Sigmoid colon (tissue), 6 donors: ENCODE measurements at regions not wholly inside any gene's neighbourhood (a gene's known extent, or its start where the extent isn't known, plus 50 kb on each side); places are given as distances from the start of the nearest gene placed in this dataset.
"Not testable (repeated sequence)": the region's sequence is repeated elsewhere in the genome, so short reads cannot be mapped to it uniquely, and the experiment has no call there.

Source experiments
- DNase-seq: peaks from one replicate; pipeline ENCODE4 v3.0.0-alpha.2; 2019
- H3K27ac ChIP-seq, 4 donors: fragments of 200-600 bp; sonication (generic); one replicate each; pipeline ENCODE4 v1.5.1; 2016 to 2019; ENCODE audit warnings: mild to moderate bottlenecking in 1 of 4
- H3K27me3 ChIP-seq, 3 donors: fragments of 200-600 bp; sonication (generic); one replicate each; pipeline ENCODE4 v1.5.1; 2019; ENCODE audit warnings: mild to moderate bottlenecking in 1 of 3
- H3K36me3 ChIP-seq, 4 donors: fragments of 200-600 bp; sonication (generic); one replicate each; pipeline ENCODE4 v1.5.1; 2016 to 2019
- H3K4me1 ChIP-seq, 4 donors: fragments of 200-600 bp; sonication (generic); one replicate each; pipeline ENCODE4 v1.5.1; 2017 to 2019
- H3K4me3 ChIP-seq, 4 donors: fragments of 200-600 bp; sonication (generic); one replicate each; pipeline ENCODE4 v1.5.1; 2017 to 2019; ENCODE audit warnings: mild to moderate bottlenecking in 2 of 4, moderate library complexity in 1 of 4
- H3K9me3 ChIP-seq, 4 donors: fragments of 200-600 bp in 3 of 4; sonication (generic) in 3 of 4; one replicate each; pipeline versions ENCODE4 v1.5.1 to v1.6.1; 2013 to 2019
- CTCF ChIP-seq, 4 experiments: fragments of 450-650 bp in 3 of 4; fragments of 200-600 bp in 1 of 4; IDR thresholded peaks; one replicate each; pipeline ENCODE4 v1.5.1; 2016 to 2019; ENCODE audit warnings: antibody characterized with exemption in 4 of 4, mild to moderate bottlenecking in 3 of 4, moderate library complexity in 2 of 4
- EP300 ChIP-seq, 4 donors: sonication (generic); formaldehyde crosslinking; IDR thresholded peaks; one replicate each; pipeline ENCODE4 v1.6.1; 2017; ENCODE audit warnings: antibody characterized with exemption in 4 of 4
- POLR2A ChIP-seq, 2 donors: fragments of 450-650 bp; IDR thresholded peaks; one replicate each; pipeline ENCODE4 v1.6.1; 2016; ENCODE audit warnings: antibody characterized with exemption in 2 of 2, mild to moderate bottlenecking in 2 of 2, moderate library complexity in 2 of 2
- POLR2AphosphoS5 ChIP-seq, 4 donors: sonication (generic); formaldehyde crosslinking; IDR thresholded peaks; one replicate each; pipeline ENCODE4 v1.6.1; 2017; ENCODE audit warnings: antibody characterized with exemption in 4 of 4
- WGBS, 2 donors: extraction: QIAGEN DNeasy Blood & Tissue Kit; methylation state at CpG; one replicate each; pipeline ENCODE4 v1.1.7; 2013; 5-methylcytosine and 5-hydroxymethylcytosine counted together
- intact Hi-C: fragments of 100-400 bp; cut with DNase I; formaldehyde crosslinking; loops from one replicate; pipeline ENCODE4 v1.15.1; 2023
- donor health status: healthy with polysubstance abuse.
- donor health status: healthy.

GRCh38 chr2:131645177-131645765, 117.6 kb downstream of the CCDC74A start:
- 86 to 87% methylated on average over 14 of the region's 14 CpGs for WGBS, 2 donors
- no peak for DNase-seq

GRCh38 chr2:131646220-131646619, 118.5 kb downstream of the CCDC74A start:
- DNase-seq, H3K4me3 ChIP-seq, H3K36me3 ChIP-seq, H3K4me1 ChIP-seq, H3K9me3 ChIP-seq, intact Hi-C loops, H3K27ac ChIP-seq: not testable (repeated sequence)
- peaks cover 0 to 16% (median 0%) of the 10 kb centered on the region in 3 donors for H3K27me3 ChIP-seq
- 83 to 86% methylated on average over 15 of the region's 15 CpGs for WGBS, 2 donors

More at GRCh38 chr2:131645177-131645765, 117.6 kb downstream of the CCDC74A start:
- intact Hi-C loops = no loop called here
- Histone ChIP-seq H3K9me3 (no peaks in the 10 kb centered on the region), H3K4me1 (no peaks in the 10 kb centered on the region), H3K27ac (no peak overlapping the region), H3K36me3 (no peaks in the 10 kb centered on the region), H3K4me3 (no peak overlapping the region), H3K27me3 (peaks cover 0 to 16% (median 0%) of the 10 kb centered on the region in 3 donors)
- no peak for TF ChIP-seq EP300 (IDR thresholded peaks at IDR 0.05)
- TF ChIP-seq CTCF (IDR thresholded peaks at IDR 0.05) = no peak
- TF ChIP-seq POLR2A (IDR thresholded peaks at IDR 0.05) = no peak
- no peak for TF ChIP-seq POLR2AphosphoS5 (IDR thresholded peaks at IDR 0.05)

- Histone ChIP-seq H3K27me3 (peaks cover 0 to 16% (median 0%) of the 10 kb centered on the region in 3 donors), H3K36me3 (no peaks in the 10 kb centered on the region), H3K4me3 (peak overlapping the region in 3 of 4 donors; percentile 14 to 29 (median 22)), H3K4me1 (no peaks in the 10 kb centered on the region), H3K27ac (no peak overlapping the region), H3K9me3 (no peaks in the 10 kb centered on the region)
- TF ChIP-seq CTCF (IDR thresholded peaks at IDR 0.05) (no peak), POLR2A (IDR thresholded peaks at IDR 0.05) (no peak), EP300 (IDR thresholded peaks at IDR 0.05) (no peak), POLR2AphosphoS5 (IDR thresholded peaks at IDR 0.05) (no peak)
- WGBS, 2 donors = 28 to 50% methylated on average over 47 of the region's 47 CpGs
- no peak for DNase-seq
- intact Hi-C loops = no loop called here
These were observed 119.1 kb downstream of the CCDC74A start for GRCh38 chr2:131646669-131647297.

GRCh38 chr2:131648565-131648964, 120.9 kb downstream of the CCDC74A start:
- DNase-seq, H3K36me3 ChIP-seq, H3K4me1 ChIP-seq, H3K27ac ChIP-seq, intact Hi-C loops, H3K4me3 ChIP-seq, H3K9me3 ChIP-seq: not testable (repeated sequence)
- WGBS, 2 donors = 39 to 70% methylated on average over 3 of the region's 3 CpGs
- peaks cover 0 to 16% (median 0%) of the 10 kb centered on the region in 3 donors for H3K27me3 ChIP-seq

- intact Hi-C loops, H3K36me3 ChIP-seq, H3K27ac ChIP-seq, H3K4me1 ChIP-seq, H3K27me3 ChIP-seq, H3K9me3 ChIP-seq, H3K4me3 ChIP-seq, DNase-seq: not testable (repeated sequence)
- 73 to 88% methylated on average over 3 of the region's 3 CpGs for WGBS, 2 donors
These were observed 124.6 kb downstream of the CCDC74A start for GRCh38 chr2:131652246-131652645.

GRCh38 chr2:131654107-131654506, 126.4 kb downstream of the CCDC74A start:
- H3K27ac ChIP-seq, H3K4me1 ChIP-seq, intact Hi-C loops, DNase-seq, H3K36me3 ChIP-seq, H3K9me3 ChIP-seq, H3K4me3 ChIP-seq, H3K27me3 ChIP-seq: not testable (repeated sequence)
- WGBS, 2 donors = 84 to 90% methylated on average over 2 of the region's 2 CpGs
